ENCODE measurements at regions not wholly inside any gene's neighbourhood (a gene's known extent, or its start where the extent isn't known, plus 50 kb on each side); places are given as distances from the start of the nearest gene placed in this dataset.
"Not testable (repeated sequence)": the region's sequence is repeated elsewhere in the genome, so short reads cannot be mapped to it uniquely, and the experiment has no call there.

GRCh38 chr7:106749165-106749564 is 88.2 kb upstream of the CCDC71L start:
- no peak for DNase-seq (ENCODE audit: low read depth in 2 of 2)

GRCh38 chr7:106750773-106751172 is 89.8 kb upstream of the CCDC71L start:
- DNase-seq (ENCODE audit: low read depth in 2 of 2) = no peak

GRCh38 chr7:106752367-106752766 is 91.4 kb upstream of the CCDC71L start:
- DNase-seq (ENCODE audit: low read depth in 2 of 2) = no peak

- not testable (repeated sequence) for DNase-seq (ENCODE audit: low read depth in 2 of 2)
Measured at GRCh38 chr7:106755024-106755423, 94.1 kb upstream of the CCDC71L start.

- no peak for DNase-seq (ENCODE audit: low read depth in 2 of 2)
Measured at GRCh38 chr7:106755641-106756040, 94.7 kb upstream of the CCDC71L start.

GRCh38 chr7:106756071-106756470 is 95.1 kb upstream of the CCDC71L start:
- DNase-seq (ENCODE audit: low read depth in 2 of 2) = no peak

- no peak for DNase-seq (ENCODE audit: low read depth in 2 of 2)
Measured at GRCh38 chr7:106756884-106757283, 95.9 kb upstream of the CCDC71L start.

GRCh38 chr7:106757846-106758245 is 96.9 kb upstream of the CCDC71L start:
- no peak for DNase-seq (ENCODE audit: low read depth in 2 of 2)

GRCh38 chr7:106762845-106763244 is 101.9 kb upstream of the CCDC71L start:
- not testable (repeated sequence) for DNase-seq (ENCODE audit: low read depth in 2 of 2)

- DNase-seq (ENCODE audit: low read depth in 2 of 2) = no peak
Measured at GRCh38 chr7:106763717-106764116, 101.4 kb upstream of the PIK3CG start.

GRCh38 chr7:106765727-106766355 is 99.2 kb upstream of the PIK3CG start:
- no peak for DNase-seq (ENCODE audit: low read depth in 2 of 2)

GRCh38 chr7:106766551-106766950 is 98.5 kb upstream of the PIK3CG start:
- DNase-seq (ENCODE audit: low read depth in 2 of 2) = no peak

GRCh38 chr7:106767078-106767477 is 98.0 kb upstream of the PIK3CG start:
- no peak for DNase-seq (ENCODE audit: low read depth in 2 of 2)

- DNase-seq (ENCODE audit: low read depth in 2 of 2) = no peak
Measured at GRCh38 chr7:106767498-106768323, 97.4 kb upstream of the PIK3CG start.

GRCh38 chr7:106768324-106768751 is 96.7 kb upstream of the PIK3CG start:
- no peak for DNase-seq (ENCODE audit: low read depth in 2 of 2)

GRCh38 chr7:106770191-106770590 is 94.9 kb upstream of the PIK3CG start:
- no peak for DNase-seq (ENCODE audit: low read depth in 2 of 2)

GRCh38 chr7:106772655-106773108 is 92.4 kb upstream of the PIK3CG start:
- DNase-seq (ENCODE audit: low read depth in 2 of 2) = no peak

- no peak for DNase-seq (ENCODE audit: low read depth in 2 of 2)
Measured at GRCh38 chr7:106773228-106773627, 91.9 kb upstream of the PIK3CG start.

- no peak for DNase-seq (ENCODE audit: low read depth in 2 of 2)
Measured at GRCh38 chr7:106773721-106774120, 91.4 kb upstream of the PIK3CG start.

- DNase-seq (ENCODE audit: low read depth in 2 of 2) = no peak
Measured at GRCh38 chr7:106774213-106774767, 90.8 kb upstream of the PIK3CG start.

- peak; percentile 20 to 40 for DNase-seq (ENCODE audit: low read depth in 2 of 2)
Measured at GRCh38 chr7:106774768-106775551, 90.1 kb upstream of the PIK3CG start.

- no peak for DNase-seq (ENCODE audit: low read depth in 2 of 2)
Measured at GRCh38 chr7:106775552-106775936, 89.5 kb upstream of the PIK3CG start.
